Esophagus squamous epithelium (tissue), 4 donors: ENCODE measurements at regions not wholly inside any gene's neighbourhood (a gene's known extent, or its start where the extent isn't known, plus 50 kb on each side); places are given as distances from the start of the nearest gene placed in this dataset.

ENCODE experiments used
- CTCF ChIP-seq, 6 experiments: fragments of 450-650 bp in 4 of 6; fragments of 200-600 bp in 2 of 6; sonication (generic) in 2 of 6; IDR thresholded peaks; one replicate each; pipeline ENCODE4 v1.5.1; 2016 to 2019; ENCODE audit warnings: antibody characterized with exemption in 6 of 6, mild to moderate bottlenecking in 4 of 6, moderate library complexity in 4 of 6
- POLR2A ChIP-seq, 4 donors: fragments of 450-650 bp; IDR thresholded peaks; one replicate each; pipeline ENCODE4 v1.6.1; 2017; ENCODE audit warnings: antibody characterized with exemption in 4 of 4, mild to moderate bottlenecking in 4 of 4, moderate library complexity in 3 of 4

GRCh38 chr14:28577187-28577586 is 189.4 kb upstream of the FOXG1 start:
- TF ChIP-seq CTCF (IDR thresholded peaks at IDR 0.05) = no peak
- TF ChIP-seq POLR2A (IDR thresholded peaks at IDR 0.05) = no peak
